ENCODE measurements at regions not wholly inside any gene's neighbourhood (a gene's known extent, or its start where the extent isn't known, plus 50 kb on each side); places are given as distances from the start of the nearest gene placed in this dataset.
"Not testable (repeated sequence)": the region's sequence is repeated elsewhere in the genome, so short reads cannot be mapped to it uniquely, and the experiment has no call there.

GRCh38 chr14:58747181-58747580, 109.4 kb downstream of the DACT1 start:
- ATAC-seq: peak; percentile 37
- intact Hi-C loops (cut with DNase I): no loop called here
- H3K4me1 ChIP-seq: peaks cover 35% of the 10 kb centered on the region

GRCh38 chr14:58748251-58748650, 110.5 kb downstream of the DACT1 start:
- ATAC-seq; H3K27ac ChIP-seq; intact Hi-C loops (cut with DNase I); DNase-seq; H3K4me3 ChIP-seq; H3K9me3 ChIP-seq; H3K36me3 ChIP-seq (replicated peaks in 1 of 2; ENCODE audit: insufficient read depth in 1 of 2, low read depth in 2 of 2); H3K27me3 ChIP-seq: not testable (repeated sequence)
- peaks cover 41% of the 10 kb centered on the region for H3K4me1 ChIP-seq
- WGBS, 2 donors: 90 to 91% methylated on average over 8 of the region's 8 CpGs

More at GRCh38 chr14:58747181-58747580, 109.4 kb downstream of the DACT1 start:
- peak; percentile 14 to 79 (median 44) for DNase-seq
- Histone ChIP-seq H3K36me3 (replicated peaks in 1 of 2; ENCODE audit: insufficient read depth in 1 of 2, low read depth in 2 of 2) (no peaks in the 10 kb centered on the region), H3K27me3 (no peaks in the 10 kb centered on the region), H3K27ac (peak overlapping the region in 1 of 4 donors; percentile 41), H3K4me3 (no peak overlapping the region), H3K9me3 (no peaks in the 10 kb centered on the region)
- TF ChIP-seq CTCF (IDR thresholded peaks at IDR 0.05) (no peak), POLR2A (IDR thresholded peaks at IDR 0.05) (no peak)
- WGBS, 2 donors: 58 to 68% methylated on average over 7 of the region's 7 CpGs

DNA sequence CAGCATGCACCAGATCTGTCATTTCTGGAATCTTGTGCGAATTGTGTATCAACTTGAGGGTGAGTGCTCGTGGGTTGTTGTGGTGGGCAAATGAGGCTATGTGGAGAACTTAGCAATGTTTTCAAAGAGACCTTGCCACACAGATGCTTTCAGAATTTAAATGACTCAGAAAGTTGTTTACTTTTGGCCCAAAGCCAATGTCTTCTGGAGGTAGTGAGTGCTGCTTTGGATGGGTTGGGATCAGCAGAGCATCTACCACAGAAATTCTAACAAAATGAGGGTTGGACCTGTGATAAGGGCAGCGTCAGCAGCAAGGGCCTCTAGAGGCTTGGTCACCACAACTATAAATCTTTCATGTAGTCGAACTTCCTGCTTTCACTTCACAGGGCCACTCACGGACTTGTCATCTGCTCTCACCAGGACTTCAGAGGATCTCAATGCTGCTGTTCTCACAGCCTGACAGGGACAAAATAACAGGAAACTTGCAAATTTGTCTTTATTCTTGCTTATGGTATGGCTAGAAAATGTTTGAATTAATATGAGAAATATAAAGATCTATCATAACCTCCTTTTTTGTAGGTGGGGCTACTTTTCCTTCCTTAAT, 111.4 kb downstream of the DACT1 start:
- no peaks in the 10 kb centered on the region for H3K9me3 ChIP-seq
- TF ChIP-seq CTCF (IDR thresholded peaks at IDR 0.05): no peak
- TF ChIP-seq POLR2A (IDR thresholded peaks at IDR 0.05): no peak
- no peaks in the 10 kb centered on the region for H3K36me3 ChIP-seq (replicated peaks in 1 of 2; ENCODE audit: insufficient read depth in 1 of 2, low read depth in 2 of 2)
- intact Hi-C loops (cut with DNase I): no loop called here
- peaks cover 41% of the 10 kb centered on the region for H3K4me1 ChIP-seq
- H3K27me3 ChIP-seq: no peaks in the 10 kb centered on the region
- WGBS, 2 donors: 41 to 51% methylated on average over 5 of the region's 5 CpGs
- peak; percentile 14 to 68 (median 24) for DNase-seq
- H3K4me3 ChIP-seq: no peak overlapping the region
- H3K27ac ChIP-seq: peak overlapping the region in 1 of 4 donors; percentile 58
- peak; percentile 57 for ATAC-seq

DNA sequence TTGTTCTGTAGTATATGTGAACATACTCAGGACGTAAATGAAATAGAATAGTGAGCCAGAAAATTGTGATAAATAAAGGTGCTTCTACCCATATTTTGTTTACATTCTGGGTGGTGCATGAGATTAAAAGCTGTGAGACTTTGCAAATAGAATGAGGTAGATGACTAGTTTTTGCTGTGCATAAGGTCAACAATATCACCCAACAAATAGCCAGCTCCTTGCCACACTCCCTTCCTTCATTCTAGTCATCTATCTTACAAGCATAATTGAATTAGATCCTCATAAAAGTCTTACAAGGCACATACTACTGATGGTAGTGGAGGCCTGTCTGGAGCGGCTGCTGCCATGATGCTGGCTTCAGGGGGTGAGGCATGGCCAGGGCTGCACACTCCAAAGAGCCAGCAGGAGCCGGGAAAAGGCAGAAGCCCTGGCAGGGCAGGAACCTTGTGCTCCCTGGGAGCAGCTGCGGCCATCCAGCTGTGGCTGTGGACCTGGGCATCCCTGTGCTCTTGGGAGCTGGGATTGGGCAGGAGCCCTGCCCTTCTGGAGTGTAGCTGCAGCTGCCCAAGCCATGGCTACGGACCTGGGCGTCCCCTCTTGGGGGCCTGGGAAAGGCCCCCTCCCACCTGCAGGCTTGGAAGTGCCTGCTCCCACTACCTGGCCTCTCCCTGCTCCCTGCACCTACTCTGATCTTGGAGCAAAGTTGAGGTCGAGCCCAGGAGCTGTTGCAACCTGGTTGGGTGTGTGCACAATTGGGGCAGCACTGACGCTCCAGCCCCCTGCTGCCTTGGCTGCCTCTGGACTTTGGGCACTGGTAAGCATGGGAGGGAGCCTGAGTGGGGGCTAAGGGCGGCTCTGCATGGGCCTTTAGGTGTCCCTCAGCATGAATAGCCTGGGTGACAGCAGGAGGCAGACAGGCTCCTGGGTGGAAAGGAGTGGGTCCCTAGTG, 112.8 kb downstream of the DACT1 start:
- WGBS, 2 donors: 68 to 79% methylated on average over 5 to 9 of the region's 9 CpGs
- intact Hi-C loops (cut with DNase I): no loop called here
- Histone ChIP-seq H3K4me3 (no peak overlapping the region), H3K27me3 (no peaks in the 10 kb centered on the region), H3K9me3 (no peaks in the 10 kb centered on the region), H3K36me3 (replicated peaks in 1 of 2; ENCODE audit: insufficient read depth in 1 of 2, low read depth in 2 of 2) (no peaks in the 10 kb centered on the region), H3K4me1 (peaks cover 43% of the 10 kb centered on the region), H3K27ac (no peak overlapping the region)
- DNase-seq: no peak
- TF ChIP-seq POLR2A (IDR thresholded peaks at IDR 0.05) (no peak), CTCF (IDR thresholded peaks at IDR 0.05) (no peak)
- ATAC-seq: no peak

GRCh38 chr14:58751788-58752187, 114.0 kb downstream of the DACT1 start:
- 91 to 98% methylated on average over 4 to 5 of the region's 5 CpGs for WGBS, 2 donors
- H3K36me3 ChIP-seq (replicated peaks in 1 of 2; ENCODE audit: insufficient read depth in 1 of 2, low read depth in 2 of 2): no peaks in the 10 kb centered on the region
- intact Hi-C loops (cut with DNase I): no loop called here
- no peaks in the 10 kb centered on the region for H3K27me3 ChIP-seq
- peak overlapping the region in 3 of 4 donors; percentile 38 to 83 (median 78) for H3K27ac ChIP-seq
- H3K4me1 ChIP-seq: peaks cover 35% of the 10 kb centered on the region
- ATAC-seq: no peak
- no peak for DNase-seq
- no peaks in the 10 kb centered on the region for H3K9me3 ChIP-seq
- no peak overlapping the region for H3K4me3 ChIP-seq
- TF ChIP-seq CTCF (IDR thresholded peaks at IDR 0.05) (no peak), POLR2A (IDR thresholded peaks at IDR 0.05) (no peak)
